ENCODE measurements at regions not wholly inside any gene's neighbourhood (a gene's known extent, or its start where the extent isn't known, plus 50 kb on each side); places are given as distances from the start of the nearest gene placed in this dataset.

- TF ChIP-seq CTCF (IDR thresholded peaks at IDR 0.05) (no peak), EP300 (IDR thresholded peaks at IDR 0.05) (no peak), POLR2A (IDR thresholded peaks at IDR 0.05) (no peak)
Measured at GRCh38 chr12:28083840-28084678, 106.2 kb upstream of the CCDC91 start.
